Erythroblast (primary cell): ENCODE measurements at regions not wholly inside any gene's neighbourhood (a gene's known extent, or its start where the extent isn't known, plus 50 kb on each side); places are given as distances from the start of the nearest gene placed in this dataset.

Source experiments
- GATA1 ChIP-seq: IDR thresholded peaks from 2 replicates; pipeline ENCODE4 v1.6.1; 2011; ENCODE audit warnings: low read depth, mild to moderate bottlenecking, control low read depth, low read length, moderate library complexity
- POLR2A ChIP-seq: IDR thresholded peaks from 2 replicates; pipeline ENCODE4 v1.6.1; 2011; ENCODE audit warnings: mild to moderate bottlenecking, low read length

DNA sequence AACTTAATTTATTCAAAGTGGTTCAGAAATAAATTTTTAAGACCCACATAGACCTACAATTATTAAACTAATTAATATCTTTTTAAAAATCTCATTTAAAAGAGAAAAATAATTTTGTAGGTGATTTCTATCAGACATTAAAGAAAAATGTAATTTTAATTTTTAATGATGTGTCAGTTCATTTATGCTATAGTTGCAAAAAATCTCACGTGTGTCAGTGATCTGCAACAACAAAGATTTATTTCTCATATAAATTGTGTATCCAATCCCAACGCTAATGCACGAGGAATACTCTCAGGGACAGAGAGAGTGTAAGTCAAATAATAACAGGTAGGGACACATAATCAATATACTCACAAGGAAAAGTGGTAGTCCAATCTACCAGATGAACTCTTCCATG is 456.6 kb upstream of the CCDC54 start:
- TF ChIP-seq POLR2A: no peak
- no peak for TF ChIP-seq GATA1
